ENCODE measurements at regions not wholly inside any gene's neighbourhood (a gene's known extent, or its start where the extent isn't known, plus 50 kb on each side); places are given as distances from the start of the nearest gene placed in this dataset.
"Not testable (repeated sequence)": the region's sequence is repeated elsewhere in the genome, so short reads cannot be mapped to it uniquely, and the experiment has no call there.

GRCh38 chr6:33896391-33897188 lies 92.8 kb upstream of the MLN start:
- no peak for DNase-seq (ENCODE audit: insufficient read length, low spot score)
- FAIRE-seq, result no peak

GRCh38 chr6:33895988-33896387 lies 92.2 kb upstream of the MLN start:
- FAIRE-seq, result no peak

GRCh38 chr6:33895296-33895695 lies 91.5 kb upstream of the MLN start:
- no peak for FAIRE-seq
- DNase-seq (ENCODE audit: insufficient read length, low spot score), result no peak

More at GRCh38 chr6:33895988-33896387, 92.2 kb upstream of the MLN start:
- DNase-seq (ENCODE audit: insufficient read length, low spot score), result no peak

- DNase-seq (ENCODE audit: insufficient read length, low spot score), result no peak
- no peak for FAIRE-seq
Measured at GRCh38 chr6:33894438-33894837, 90.6 kb upstream of the MLN start.

GRCh38 chr6:33892581-33893346 lies 89.0 kb upstream of the MLN start:
- DNase-seq (ENCODE audit: insufficient read length, low spot score) (no peak), FAIRE-seq (no peak)

GRCh38 chr6:33888664-33889200 lies 84.9 kb upstream of the MLN start:
- DNase-seq (ENCODE audit: insufficient read length, low spot score), result no peak
- FAIRE-seq, result no peak

- DNase-seq (ENCODE audit: insufficient read length, low spot score) (no peak), FAIRE-seq (no peak)
Measured at GRCh38 chr6:33888183-33888582, 84.4 kb upstream of the MLN start.

- FAIRE-seq, result no peak
Measured at GRCh38 chr6:33886673-33887144, 82.9 kb upstream of the MLN start.

GRCh38 chr6:33885132-33886057 lies 81.6 kb upstream of the MLN start:
- FAIRE-seq, result no peak

More at GRCh38 chr6:33886673-33887144, 82.9 kb upstream of the MLN start:
- DNase-seq (ENCODE audit: insufficient read length, low spot score), result no peak

GRCh38 chr6:33883621-33884020 lies 79.8 kb upstream of the MLN start:
- not testable (repeated sequence) for DNase-seq (ENCODE audit: insufficient read length, low spot score); FAIRE-seq

More at GRCh38 chr6:33885132-33886057, 81.6 kb upstream of the MLN start:
- DNase-seq (ENCODE audit: insufficient read length, low spot score), result no peak

- DNase-seq (ENCODE audit: insufficient read length, low spot score), result no peak
- FAIRE-seq, result no peak
Measured at GRCh38 chr6:33882154-33882553, 78.4 kb upstream of the MLN start.

- FAIRE-seq (no peak), DNase-seq (ENCODE audit: insufficient read length, low spot score) (no peak)
Measured at GRCh38 chr6:33880766-33881165, 77.0 kb upstream of the MLN start.

- FAIRE-seq (no peak), DNase-seq (ENCODE audit: insufficient read length, low spot score) (no peak)
Measured at GRCh38 chr6:33880104-33880678, 76.4 kb upstream of the MLN start.

GRCh38 chr6:33878562-33878961 lies 74.8 kb upstream of the MLN start:
- no peak for DNase-seq (ENCODE audit: insufficient read length, low spot score)
- FAIRE-seq, result no peak

GRCh38 chr6:33877982-33878535 lies 74.3 kb upstream of the MLN start:
- FAIRE-seq (no peak), DNase-seq (ENCODE audit: insufficient read length, low spot score) (no peak)

- FAIRE-seq (no peak), DNase-seq (ENCODE audit: insufficient read length, low spot score) (no peak)
Measured at GRCh38 chr6:33875696-33876095, 71.9 kb upstream of the MLN start.

- DNase-seq (ENCODE audit: insufficient read length, low spot score), result no peak
- no peak for FAIRE-seq
Measured at GRCh38 chr6:33875141-33875581, 71.4 kb upstream of the MLN start.

- DNase-seq (ENCODE audit: insufficient read length, low spot score) (no peak), FAIRE-seq (no peak)
Measured at GRCh38 chr6:33874136-33874760, 70.4 kb upstream of the MLN start.

GRCh38 chr6:33872761-33873160 lies 69.0 kb upstream of the MLN start:
- DNase-seq (ENCODE audit: insufficient read length, low spot score) (no peak), FAIRE-seq (no peak)
